Aorta (tissue), 5 donors: ENCODE measurements at regions not wholly inside any gene's neighbourhood (a gene's known extent, or its start where the extent isn't known, plus 50 kb on each side); places are given as distances from the start of the nearest gene placed in this dataset.

Experiments
- ATAC-seq: fragments of 200-7000 bp; cut with Tn5 transposase; one replicate; pipeline ENCODE4 v1.9.1; 2022; ENCODE audit warnings: moderate library complexity; ENCODE audit not compliant: low FRiP score
- DNase-seq, 2 donors: peaks; one replicate each; pipeline ENCODE4 v3.0.0-alpha.2; 2020
- H3K27ac ChIP-seq, 2 donors: one replicate each; pipeline ENCODE4 v1.5.1; 2013; ENCODE audit warnings: low read length in 2 of 2, mild to moderate bottlenecking in 2 of 2, moderate library complexity in 2 of 2, control low read depth in 1 of 2, inconsistent platforms in 1 of 2, low read depth in 1 of 2
- H3K27me3 ChIP-seq, 2 donors: one replicate each; pipeline ENCODE4 v1.6.1; 2013; ENCODE audit warnings: control low read depth in 1 of 2, low read length in 1 of 2, mild to moderate bottlenecking in 1 of 2, moderate library complexity in 1 of 2; ENCODE audit not compliant: insufficient read depth in 2 of 2, control insufficient read depth in 1 of 2
- H3K36me3 ChIP-seq, 2 donors: one replicate each; pipeline ENCODE4 v1.6.1; 2013; ENCODE audit warnings: control low read depth in 1 of 2, low read length in 1 of 2, mild to moderate bottlenecking in 1 of 2; ENCODE audit not compliant: insufficient read depth in 2 of 2, control insufficient read depth in 1 of 2
- H3K4me1 ChIP-seq, 2 donors: one replicate each; pipeline ENCODE4 v1.6.1; 2013; ENCODE audit warnings: low read length in 2 of 2, control low read depth in 1 of 2, mild to moderate bottlenecking in 1 of 2, moderate library complexity in 1 of 2; ENCODE audit not compliant: insufficient read depth in 2 of 2, control insufficient read depth in 1 of 2
- H3K4me3 ChIP-seq, 2 donors: one replicate each; pipeline ENCODE4 v1.5.1; 2013; ENCODE audit warnings: low read length in 2 of 2, control low read depth in 1 of 2, mild to moderate bottlenecking in 1 of 2
- H3K9me3 ChIP-seq: one replicate; pipeline ENCODE4 v1.6.1; 2013; ENCODE audit warnings: mild to moderate bottlenecking, low read length; ENCODE audit not compliant: control insufficient read depth
- WGBS, 2 donors: extraction: QIAGEN DNeasy Blood & Tissue Kit; methylation state at CpG; one replicate each; pipeline ENCODE4 v1.1.7; 2013; 5-methylcytosine and 5-hydroxymethylcytosine counted together
- intact Hi-C, 2 donors: fragments of 100-400 bp; cut with DNase I; formaldehyde crosslinking; loops; one replicate each; pipeline versions ENCODE4 v1.14.2 to v1.15.0; 2022
- donor health status: healthy with polysubstance abuse.
- donor health status: Bipolar disorder and iron deficiency.
- donor health status: DM: no; HTN: no; CAD: no.
- donor health status: DM: no; HTN: no; CAD: no.
- donor health status: DM: yes; HTN: yes; CAD: no.

DNA sequence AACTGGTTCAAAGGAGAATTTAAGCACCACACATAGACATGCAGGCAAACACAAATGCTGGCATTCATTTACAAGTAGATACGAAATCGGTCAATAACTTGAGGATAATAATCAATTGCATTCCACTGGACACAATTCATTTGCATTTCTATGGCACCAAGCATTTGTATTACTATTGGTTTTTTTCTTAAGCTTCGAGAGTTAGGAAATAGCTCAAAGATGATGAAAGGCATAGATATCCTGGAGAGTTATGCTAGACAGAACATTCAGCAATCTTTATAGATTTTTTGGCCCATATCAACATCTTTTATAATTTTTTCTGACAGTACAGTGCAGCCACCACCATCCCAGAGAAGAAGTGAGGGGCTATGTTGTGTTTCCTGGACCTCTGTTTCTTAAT lies 544.4 kb downstream of the MIAT start:
- H3K27ac ChIP-seq, result no peak overlapping the region
- DNase-seq (no peak), ATAC-seq (no peak)
- WGBS, 2 donors, result 94% methylated on average over 3 of the region's 3 CpGs
- intact Hi-C loops, result loop anchor here in 1 of 2 donors (10.0 kb wide), 1 partner anchor 603 kb away; the partner anchor contains the start of gene MN1
- no peaks in the 10 kb centered on the region for H3K27me3 ChIP-seq
- no peaks in the 10 kb centered on the region for H3K4me1 ChIP-seq
- no peak overlapping the region for H3K4me3 ChIP-seq
- H3K9me3 ChIP-seq, result no peaks in the 10 kb centered on the region
- H3K36me3 ChIP-seq, result no peaks in the 10 kb centered on the region

GRCh38 chr22:27203276-27203660 lies 545.9 kb downstream of the MIAT start:
- Histone ChIP-seq H3K4me3 (no peak overlapping the region), H3K27ac (no peak overlapping the region), H3K9me3 (no peaks in the 10 kb centered on the region), H3K36me3 (no peaks in the 10 kb centered on the region), H3K4me1 (no peaks in the 10 kb centered on the region), H3K27me3 (no peaks in the 10 kb centered on the region)
- WGBS, 2 donors, result 67 to 79% methylated on average over 2 of the region's 2 CpGs
- intact Hi-C loops, result loop anchor here in 1 of 2 donors (10.0 kb wide), 1 partner anchor 602 kb away; the partner anchor contains the start of gene MN1
- ATAC-seq, result peak; percentile 41
- DNase-seq, result no peak

- 92 to 95% methylated on average over 5 of the region's 5 CpGs for WGBS, 2 donors
- DNase-seq (no peak), ATAC-seq (no peak)
- intact Hi-C loops, result loop anchor here in 1 of 2 donors (10.0 kb wide), 1 partner anchor 601 kb away; the partner anchor contains the start of gene MN1
- no peaks in the 10 kb centered on the region for H3K27me3 ChIP-seq
- no peaks in the 10 kb centered on the region for H3K9me3 ChIP-seq
- no peaks in the 10 kb centered on the region for H3K4me1 ChIP-seq
- H3K27ac ChIP-seq, result no peak overlapping the region
- no peaks in the 10 kb centered on the region for H3K36me3 ChIP-seq
- no peak overlapping the region for H3K4me3 ChIP-seq
These were observed 546.9 kb downstream of the MIAT start for GRCh38 chr22:27204280-27204679.

GRCh38 chr22:27204817-27205216 lies 547.4 kb downstream of the MIAT start:
- Histone ChIP-seq H3K36me3 (no peaks in the 10 kb centered on the region), H3K9me3 (no peaks in the 10 kb centered on the region), H3K4me1 (no peaks in the 10 kb centered on the region), H3K4me3 (no peak overlapping the region), H3K27ac (no peak overlapping the region), H3K27me3 (no peaks in the 10 kb centered on the region)
- WGBS, 2 donors, result 96 to 97% methylated on average over 4 of the region's 4 CpGs
- ATAC-seq (no peak), DNase-seq (no peak)
- intact Hi-C loops, result loop anchor here in 1 of 2 donors (10.0 kb wide), 1 partner anchor 600 kb away; the partner anchor contains the start of gene MN1

DNA sequence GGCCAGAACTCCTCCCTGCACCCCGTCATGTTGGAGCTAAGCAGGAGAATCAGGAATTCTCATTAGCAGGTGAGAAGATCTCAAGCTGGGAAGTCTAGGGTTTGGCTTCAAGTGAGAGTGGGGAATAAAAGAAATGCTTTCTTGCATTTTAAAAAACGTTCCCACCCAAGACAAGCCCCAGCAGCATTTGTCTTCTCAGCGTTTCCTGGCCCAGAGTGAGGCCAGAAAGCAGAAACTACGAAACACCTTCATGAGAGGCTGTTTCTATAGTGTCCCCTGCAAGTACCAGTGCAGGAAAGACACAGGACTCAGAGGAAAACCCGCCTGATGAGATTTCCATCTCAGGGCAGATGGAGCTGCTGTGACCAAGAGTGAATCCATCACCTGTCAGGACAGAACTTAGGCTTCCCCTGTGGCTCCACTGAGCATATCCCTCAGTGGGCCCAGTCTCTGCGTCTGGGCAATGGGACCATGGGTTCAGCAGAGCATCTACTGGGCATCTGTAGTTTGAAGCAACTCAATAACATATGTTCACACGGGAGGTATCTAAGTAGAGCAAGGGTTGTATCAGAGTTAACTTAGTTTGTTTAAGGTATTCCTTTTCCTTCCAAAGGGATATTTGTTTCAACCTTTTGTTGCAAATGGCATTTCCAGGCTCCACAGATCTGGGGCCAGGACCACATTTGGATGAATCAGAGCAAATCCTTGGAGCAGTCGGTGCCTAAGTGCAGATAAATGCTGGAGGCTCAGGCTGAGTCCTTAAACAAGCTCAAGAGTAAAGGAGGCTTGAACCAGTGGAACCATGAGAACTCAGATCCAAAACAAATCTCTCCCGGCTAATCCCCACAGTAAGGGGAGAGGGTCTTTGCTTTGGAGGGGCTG lies 548.3 kb downstream of the MIAT start:
- no peaks in the 10 kb centered on the region for H3K27me3 ChIP-seq
- intact Hi-C loops, result loop anchor here in 1 of 2 donors (10.0 kb wide), 1 partner anchor 599 kb away; the partner anchor contains the start of gene MN1
- no peak overlapping the region for H3K4me3 ChIP-seq
- no peaks in the 10 kb centered on the region for H3K9me3 ChIP-seq
- whole genome bisulfite sequencing, 2 donors, result 75 to 79% methylated on average over 9 of the region's 9 CpGs
- ATAC-seq (no peak), DNase-seq (no peak)
- no peaks in the 10 kb centered on the region for H3K36me3 ChIP-seq
- no peak overlapping the region for H3K27ac ChIP-seq
- no peaks in the 10 kb centered on the region for H3K4me1 ChIP-seq

GRCh38 chr22:27206374-27207133 lies 549.2 kb downstream of the MIAT start:
- H3K27ac ChIP-seq, result no peak overlapping the region
- DNase-seq (no peak), ATAC-seq (no peak)
- H3K27me3 ChIP-seq, result no peaks in the 10 kb centered on the region
- WGBS, 2 donors, result 60% methylated on average over 4 of the region's 4 CpGs
- intact Hi-C loops, result loop anchor here in 1 of 2 donors (10.0 kb wide), 1 partner anchor 598 kb away; the partner anchor contains the start of gene MN1
- no peaks in the 10 kb centered on the region for H3K36me3 ChIP-seq
- H3K9me3 ChIP-seq, result no peaks in the 10 kb centered on the region
- no peaks in the 10 kb centered on the region for H3K4me1 ChIP-seq
- H3K4me3 ChIP-seq, result no peak overlapping the region

DNA sequence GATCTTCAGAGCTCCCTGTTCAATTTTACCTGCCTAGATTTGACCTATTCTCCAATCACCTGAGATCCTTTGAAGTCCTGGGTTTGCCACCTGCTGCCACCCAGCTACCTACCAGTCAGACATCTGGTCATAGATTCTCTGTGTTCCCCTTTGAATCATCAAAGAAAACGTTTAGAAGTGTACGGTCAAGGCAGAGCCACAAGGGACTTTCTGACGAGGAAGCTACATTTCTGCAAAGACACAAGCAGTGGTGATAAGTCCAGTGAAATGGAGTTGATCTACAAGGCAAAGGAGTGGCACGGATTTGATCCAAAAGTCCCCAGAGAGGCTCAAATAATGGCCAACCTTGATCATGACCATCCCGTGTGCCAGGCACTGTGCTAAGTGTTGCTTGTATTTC lies 549.9 kb downstream of the MIAT start:
- Histone ChIP-seq H3K4me1 (peaks cover 0 to 3% of the 10 kb centered on the region in 2 donors), H3K9me3 (no peaks in the 10 kb centered on the region), H3K36me3 (no peaks in the 10 kb centered on the region), H3K4me3 (no peak overlapping the region), H3K27ac (no peak overlapping the region), H3K27me3 (no peaks in the 10 kb centered on the region)
- ATAC-seq, result no peak
- DNase-seq, result no peak
- intact Hi-C loops, result loop anchor here in 1 of 2 donors (10.0 kb wide), 1 partner anchor 598 kb away; the partner anchor contains the start of gene MN1
- 86 to 87% methylated on average over 5 of the region's 5 CpGs for WGBS, 2 donors

GRCh38 chr22:27207907-27208306 lies 550.5 kb downstream of the MIAT start:
- Histone ChIP-seq H3K4me3 (no peak overlapping the region), H3K4me1 (peaks cover 0 to 4% of the 10 kb centered on the region in 2 donors), H3K27me3 (no peaks in the 10 kb centered on the region), H3K9me3 (no peaks in the 10 kb centered on the region), H3K36me3 (no peaks in the 10 kb centered on the region), H3K27ac (no peak overlapping the region)
- ATAC-seq (no peak), DNase-seq (no peak)
- 42 to 46% methylated on average over 4 of the region's 4 CpGs for WGBS, 2 donors
- intact Hi-C loops, result loop anchor here in 1 of 2 donors (10.0 kb wide), 1 partner anchor 597 kb away; the partner anchor contains the start of gene MN1
